ENCODE measurements at regions not wholly inside any gene's neighbourhood (a gene's known extent, or its start where the extent isn't known, plus 50 kb on each side); places are given as distances from the start of the nearest gene placed in this dataset.

- TF ChIP-seq CTCF (IDR thresholded peaks at IDR 0.05; ENCODE audit: low read depth, low read length, poor library complexity, severe bottlenecking) (no peak), EZH2phosphoT487 (IDR thresholded peaks at IDR 0.05; ENCODE audit: borderline replicate concordance, low read length) (no peak)
Measured at GRCh38 chr9:108720191-108720642, 135.6 kb downstream of the ACTL7B start.
